ENCODE measurements at regions not wholly inside any gene's neighbourhood (a gene's known extent, or its start where the extent isn't known, plus 50 kb on each side); places are given as distances from the start of the nearest gene placed in this dataset.
"Not testable (repeated sequence)": the region's sequence is repeated elsewhere in the genome, so short reads cannot be mapped to it uniquely, and the experiment has no call there.

DNA sequence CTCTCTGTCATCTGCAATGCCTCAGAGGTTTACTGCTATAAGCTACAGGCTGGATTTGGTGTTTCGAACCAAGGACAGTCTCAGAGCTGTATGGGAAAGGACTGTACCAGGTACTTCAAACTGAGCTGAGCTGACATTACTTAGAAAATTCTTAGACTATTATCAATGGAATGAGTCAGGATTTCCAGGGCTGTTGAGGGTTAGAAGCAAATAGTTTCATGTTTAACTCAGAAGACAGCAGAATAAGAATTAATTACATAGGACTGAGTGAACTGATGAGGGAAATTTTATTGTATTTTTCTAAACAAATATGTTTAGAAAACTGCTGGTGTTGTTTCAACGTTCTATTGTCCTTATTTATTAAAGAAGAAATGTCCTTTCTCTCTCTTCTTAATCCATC is 74.3 kb upstream of the CAPZB start:
- H3K4me3 Mint-ChIP-seq, result no peak overlapping the region
- H3K36me3 Mint-ChIP-seq (ENCODE audit: low read depth), result no peaks in the 10 kb centered on the region
- no peaks in the 10 kb centered on the region for H3K9me3 Mint-ChIP-seq
- TF ChIP-seq, protein P1, sequence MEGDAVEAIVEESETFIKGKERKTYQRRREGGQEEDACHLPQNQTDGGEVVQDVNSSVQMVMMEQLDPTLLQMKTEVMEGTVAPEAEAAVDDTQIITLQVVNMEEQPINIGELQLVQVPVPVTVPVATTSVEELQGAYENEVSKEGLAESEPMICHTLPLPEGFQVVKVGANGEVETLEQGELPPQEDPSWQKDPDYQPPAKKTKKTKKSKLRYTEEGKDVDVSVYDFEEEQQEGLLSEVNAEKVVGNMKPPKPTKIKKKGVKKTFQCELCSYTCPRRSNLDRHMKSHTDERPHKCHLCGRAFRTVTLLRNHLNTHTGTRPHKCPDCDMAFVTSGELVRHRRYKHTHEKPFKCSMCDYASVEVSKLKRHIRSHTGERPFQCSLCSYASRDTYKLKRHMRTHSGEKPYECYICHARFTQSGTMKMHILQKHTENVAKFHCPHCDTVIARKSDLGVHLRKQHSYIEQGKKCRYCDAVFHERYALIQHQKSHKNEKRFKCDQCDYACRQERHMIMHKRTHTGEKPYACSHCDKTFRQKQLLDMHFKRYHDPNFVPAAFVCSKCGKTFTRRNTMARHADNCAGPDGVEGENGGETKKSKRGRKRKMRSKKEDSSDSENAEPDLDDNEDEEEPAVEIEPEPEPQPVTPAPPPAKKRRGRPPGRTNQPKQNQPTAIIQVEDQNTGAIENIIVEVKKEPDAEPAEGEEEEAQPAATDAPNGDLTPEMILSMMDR (IDR thresholded peaks at IDR 0.05; ENCODE audit: unreplicated experiment in 3 of 3), result no peak
- no peak overlapping the region for H3K27ac Mint-ChIP-seq
- no peaks in the 10 kb centered on the region for H3K27me3 Mint-ChIP-seq (ENCODE audit: low read depth)
- peaks cover 20% of the 10 kb centered on the region for H3K4me1 Mint-ChIP-seq

DNA sequence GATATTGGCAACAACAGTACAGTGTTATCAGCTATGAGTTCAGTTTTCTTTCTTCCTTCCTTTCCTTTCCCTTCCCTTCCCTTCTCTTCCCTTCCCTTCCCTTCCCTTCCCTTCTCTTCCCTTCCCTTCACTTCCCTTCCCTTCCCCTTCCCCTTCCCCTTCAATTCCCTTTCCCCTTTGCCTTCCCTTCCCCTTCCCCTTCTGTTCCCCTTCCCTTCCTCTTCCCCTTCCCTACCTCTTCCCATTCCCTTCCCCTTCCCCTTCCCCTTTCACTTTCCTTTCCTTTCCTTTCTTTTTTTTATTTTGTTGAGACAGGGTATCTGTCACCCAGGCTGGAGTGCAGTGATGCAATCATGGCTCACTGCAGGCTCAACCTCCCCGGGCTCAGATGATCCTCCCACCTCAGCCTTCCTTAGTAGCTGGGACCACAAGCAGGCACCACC is 72.3 kb upstream of the CAPZB start:
- TF ChIP-seq, protein P1 (IDR thresholded peaks at IDR 0.05; ENCODE audit: unreplicated experiment in 3 of 3), result no peak
- no peak overlapping the region for H3K4me3 Mint-ChIP-seq
- H3K36me3 Mint-ChIP-seq (ENCODE audit: low read depth), result peaks cover under 1% of the 10 kb centered on the region
- no peaks in the 10 kb centered on the region for H3K27me3 Mint-ChIP-seq (ENCODE audit: low read depth)
- H3K4me1 Mint-ChIP-seq, result peaks cover 3% of the 10 kb centered on the region
- H3K9me3 Mint-ChIP-seq, result peaks cover 4% of the 10 kb centered on the region
- H3K27ac Mint-ChIP-seq, result no peak overlapping the region

DNA sequence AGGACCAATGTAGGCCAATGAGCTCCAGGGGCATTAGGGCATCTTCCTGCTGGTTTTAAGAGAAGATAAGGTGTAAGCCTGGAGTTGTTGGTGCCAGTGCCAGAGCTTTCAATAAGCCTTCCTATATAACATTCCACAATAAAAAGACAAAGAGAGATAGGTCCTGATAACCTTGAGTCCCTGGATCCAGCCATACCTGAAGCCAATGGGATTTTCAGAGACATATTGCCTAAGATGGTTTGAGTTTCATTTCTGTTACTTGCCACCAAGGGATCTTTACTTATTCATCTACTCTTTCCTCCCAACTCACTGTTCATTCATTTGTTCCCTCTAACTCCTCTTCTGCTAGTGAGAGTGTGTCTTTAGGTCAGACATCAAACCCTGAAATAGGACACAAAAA is 68.8 kb upstream of the CAPZB start:
- Mint-ChIP-seq H3K27me3 (ENCODE audit: low read depth) (peaks cover 3% of the 10 kb centered on the region), H3K4me1 (no peaks in the 10 kb centered on the region), H3K4me3 (no peak overlapping the region), H3K9me3 (peaks cover 25% of the 10 kb centered on the region), H3K36me3 (ENCODE audit: low read depth) (peaks cover 3% of the 10 kb centered on the region), H3K27ac (no peak overlapping the region)
- TF ChIP-seq, protein P1 (IDR thresholded peaks at IDR 0.05; ENCODE audit: unreplicated experiment in 3 of 3), result no peak

DNA sequence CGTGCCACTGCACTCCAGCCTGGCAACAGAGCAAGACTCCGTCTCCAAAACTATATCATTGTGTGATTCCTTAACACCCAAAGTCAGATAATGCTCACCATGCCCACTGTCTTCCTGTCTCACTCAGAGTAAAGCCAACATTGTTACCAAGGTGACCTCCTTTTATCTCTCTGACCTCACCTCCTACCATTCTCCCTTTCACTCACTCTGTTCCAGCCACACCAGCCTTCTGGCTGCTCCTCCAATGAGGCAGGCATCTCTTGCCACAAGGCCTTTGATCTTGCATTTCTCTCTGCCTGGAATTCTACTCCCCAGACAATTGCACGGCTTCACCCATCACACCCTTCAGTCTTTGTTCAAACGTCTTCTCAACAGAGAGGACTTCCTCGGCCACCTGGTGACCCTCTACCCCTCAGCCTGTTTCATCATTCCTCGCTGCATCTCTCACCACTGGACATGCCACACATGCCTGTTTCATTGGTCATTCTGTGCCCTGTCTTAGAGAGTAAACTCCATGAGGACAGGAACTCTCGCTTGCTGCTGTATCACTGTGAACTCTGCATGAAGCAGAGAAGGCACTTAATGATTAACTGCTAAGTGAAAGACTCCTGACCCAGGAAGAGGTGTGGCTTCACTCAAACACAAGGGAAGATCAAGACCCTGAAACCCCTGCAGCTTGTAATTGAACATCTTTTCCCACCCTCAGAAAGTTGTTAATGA is 67.1 kb upstream of the CAPZB start:
- Mint-ChIP-seq H3K27ac (no peak overlapping the region), H3K4me1 (no peaks in the 10 kb centered on the region), H3K9me3 (peaks cover 30% of the 10 kb centered on the region), H3K36me3 (ENCODE audit: low read depth) (peaks cover 3% of the 10 kb centered on the region), H3K4me3 (no peak overlapping the region), H3K27me3 (ENCODE audit: low read depth) (peaks cover 3% of the 10 kb centered on the region)
- TF ChIP-seq, protein P1 (IDR thresholded peaks at IDR 0.05; ENCODE audit: unreplicated experiment in 3 of 3), result no peak

DNA sequence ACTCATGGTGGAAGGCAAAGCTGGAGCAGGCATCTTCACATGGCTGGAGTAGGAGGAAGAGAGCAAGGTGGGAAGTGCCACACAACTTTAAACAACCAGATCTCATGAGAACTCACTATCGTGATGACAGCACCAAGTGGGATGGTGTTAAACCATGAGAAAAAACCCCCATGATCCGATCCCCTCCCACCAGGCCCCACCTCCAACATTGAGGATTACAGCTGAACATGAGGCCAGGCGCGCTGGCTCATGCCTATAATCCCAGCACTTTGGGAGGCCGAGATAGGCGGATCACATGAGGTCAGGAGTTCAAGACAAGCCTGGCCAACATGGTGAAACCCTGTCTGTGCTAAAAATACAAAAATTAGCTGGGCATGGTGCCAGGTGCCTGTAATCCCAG is 66.5 kb upstream of the CAPZB start:
- not testable (repeated sequence) for H3K4me1 Mint-ChIP-seq; H3K27ac Mint-ChIP-seq; H3K4me3 Mint-ChIP-seq; H3K36me3 Mint-ChIP-seq (ENCODE audit: low read depth); H3K27me3 Mint-ChIP-seq (ENCODE audit: low read depth)
- peaks cover 31% of the 10 kb centered on the region for H3K9me3 Mint-ChIP-seq

DNA sequence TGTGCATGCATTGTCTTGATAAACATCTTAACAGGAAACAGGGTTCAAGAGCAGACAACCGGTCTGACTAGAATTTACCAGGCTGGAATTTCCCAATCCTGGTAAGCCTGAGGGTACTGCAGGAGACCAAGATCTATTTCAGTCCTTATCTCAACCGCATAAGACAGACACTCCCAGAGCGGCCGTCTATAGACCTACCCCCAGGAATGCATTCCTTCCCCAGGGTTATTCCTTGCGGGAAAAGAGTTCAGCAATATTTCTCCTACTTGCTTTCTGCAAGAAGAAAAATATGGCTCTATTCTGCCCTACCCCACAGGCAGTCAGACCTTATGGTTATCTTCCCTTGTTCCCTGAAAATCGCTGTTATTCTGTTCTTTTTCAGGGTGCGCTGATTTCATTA is 65.1 kb upstream of the CAPZB start:
- not testable (repeated sequence) for H3K36me3 Mint-ChIP-seq (ENCODE audit: low read depth); H3K27ac Mint-ChIP-seq; H3K4me3 Mint-ChIP-seq; H3K4me1 Mint-ChIP-seq; H3K27me3 Mint-ChIP-seq (ENCODE audit: low read depth)
- peaks cover 44% of the 10 kb centered on the region for H3K9me3 Mint-ChIP-seq

DNA sequence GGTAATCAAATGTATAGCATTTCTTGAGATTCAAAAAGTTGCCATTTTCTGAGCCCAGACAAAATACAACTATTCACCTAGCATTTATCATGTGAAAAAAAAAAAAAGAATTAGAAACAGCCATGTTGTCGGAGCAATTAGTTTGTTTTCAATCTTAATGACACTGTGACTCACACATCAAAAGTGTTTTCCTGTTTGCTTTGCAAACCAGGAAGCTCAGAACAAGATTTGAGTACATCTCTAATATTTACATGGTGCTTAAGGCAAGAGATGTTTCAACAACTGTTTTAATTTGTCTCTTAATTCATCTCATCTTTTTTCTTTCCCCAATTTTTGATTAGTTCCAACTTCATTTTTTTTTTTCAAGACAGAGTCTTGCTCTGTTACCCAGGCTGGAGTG is 62.5 kb upstream of the CAPZB start:
- H3K36me3 Mint-ChIP-seq (ENCODE audit: low read depth), result peaks cover 3% of the 10 kb centered on the region
- peaks cover 57% of the 10 kb centered on the region for H3K9me3 Mint-ChIP-seq
- H3K27ac Mint-ChIP-seq, result no peak overlapping the region
- H3K27me3 Mint-ChIP-seq (ENCODE audit: low read depth), result peaks cover 3% of the 10 kb centered on the region
- no peak overlapping the region for H3K4me3 Mint-ChIP-seq
- H3K4me1 Mint-ChIP-seq, result no peaks in the 10 kb centered on the region
- TF ChIP-seq, protein P1 (IDR thresholded peaks at IDR 0.05; ENCODE audit: unreplicated experiment in 3 of 3), result no peak
